ENCODE measurements at regions not wholly inside any gene's neighbourhood (a gene's known extent, or its start where the extent isn't known, plus 50 kb on each side); places are given as distances from the start of the nearest gene placed in this dataset.

- Histone ChIP-seq H3K36me3 (no peaks in the 10 kb centered on the region), H3K9me3 (no peaks in the 10 kb centered on the region), H3K4me3 (no peak overlapping the region), H3K27ac (no peak overlapping the region), H3K27me3 (no peaks in the 10 kb centered on the region), H3K4me1 (no peaks in the 10 kb centered on the region)
- no peak for TF ChIP-seq CTCF (IDR thresholded peaks at IDR 0.05)
- ATAC-seq: no peak
- DNase-seq: no peak
- intact Hi-C loops (cut with DNase I): no loop called here
Observed at GRCh38 chr15:87686339-87686738, 570.2 kb downstream of the NTRK3 start.

- no peak for TF ChIP-seq CTCF (IDR thresholded peaks at IDR 0.05)
- ATAC-seq (no peak), DNase-seq (no peak)
- H3K4me1 ChIP-seq: no peaks in the 10 kb centered on the region
- no peaks in the 10 kb centered on the region for H3K36me3 ChIP-seq
- H3K27ac ChIP-seq: no peak overlapping the region
- H3K4me3 ChIP-seq: no peak overlapping the region
- intact Hi-C loops (cut with DNase I): no loop called here
- no peaks in the 10 kb centered on the region for H3K27me3 ChIP-seq
- no peaks in the 10 kb centered on the region for H3K9me3 ChIP-seq
Observed at GRCh38 chr15:87682527-87682926, 574.0 kb downstream of the NTRK3 start.

- ATAC-seq: no peak
Observed at GRCh38 chr15:87681104-87681503, 575.4 kb downstream of the NTRK3 start.

GRCh38 chr15:87680208-87680607, 576.3 kb downstream of the NTRK3 start:
- intact Hi-C loops (cut with DNase I): no loop called here
- ATAC-seq (no peak), DNase-seq (no peak)
- H3K27me3 ChIP-seq: no peaks in the 10 kb centered on the region
- H3K27ac ChIP-seq: no peak overlapping the region
- H3K4me3 ChIP-seq: no peak overlapping the region
- H3K9me3 ChIP-seq: no peaks in the 10 kb centered on the region
- no peak for TF ChIP-seq CTCF (IDR thresholded peaks at IDR 0.05)
- H3K36me3 ChIP-seq: no peaks in the 10 kb centered on the region
- H3K4me1 ChIP-seq: no peaks in the 10 kb centered on the region

More at GRCh38 chr15:87681104-87681503, 575.4 kb downstream of the NTRK3 start:
- H3K27me3 ChIP-seq: no peaks in the 10 kb centered on the region
- intact Hi-C loops (cut with DNase I): no loop called here
- H3K36me3 ChIP-seq: no peaks in the 10 kb centered on the region
- DNase-seq: no peak
- H3K4me3 ChIP-seq: no peak overlapping the region
- no peak overlapping the region for H3K27ac ChIP-seq
- no peaks in the 10 kb centered on the region for H3K4me1 ChIP-seq
- no peaks in the 10 kb centered on the region for H3K9me3 ChIP-seq
- no peak for TF ChIP-seq CTCF (IDR thresholded peaks at IDR 0.05)

DNA sequence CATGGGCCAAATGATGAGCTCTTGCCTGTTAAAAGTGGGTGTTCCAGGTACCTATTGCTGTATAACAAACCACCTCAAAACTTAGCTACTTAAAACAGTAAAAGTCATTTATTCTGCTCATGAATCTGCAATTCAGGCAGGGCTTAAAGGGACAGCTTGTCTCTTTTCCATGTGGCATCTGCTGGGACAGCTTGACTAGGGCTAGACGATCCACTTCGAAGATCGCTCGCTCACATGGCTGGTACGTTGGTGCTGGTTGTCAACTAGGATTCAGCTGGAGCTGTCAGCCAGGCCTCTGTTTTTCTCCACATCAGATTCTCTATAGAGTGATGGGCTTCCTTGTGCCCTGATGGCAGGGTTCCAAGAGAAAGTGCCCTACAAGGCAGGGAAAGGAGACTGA, 581.3 kb downstream of the NTRK3 start:
- H3K36me3 ChIP-seq: no peaks in the 10 kb centered on the region
- intact Hi-C loops (cut with DNase I): no loop called here

More for the DNA sequence above, 581.3 kb downstream of the NTRK3 start:
- Histone ChIP-seq H3K9me3 (no peaks in the 10 kb centered on the region), H3K27me3 (no peaks in the 10 kb centered on the region), H3K4me3 (no peak overlapping the region), H3K27ac (no peak overlapping the region), H3K4me1 (no peaks in the 10 kb centered on the region)
- no peak for TF ChIP-seq CTCF (IDR thresholded peaks at IDR 0.05)
- ATAC-seq: no peak
- no peak for DNase-seq
